ENCODE measurements at regions not wholly inside any gene's neighbourhood (a gene's known extent, or its start where the extent isn't known, plus 50 kb on each side); places are given as distances from the start of the nearest gene placed in this dataset.

DNA sequence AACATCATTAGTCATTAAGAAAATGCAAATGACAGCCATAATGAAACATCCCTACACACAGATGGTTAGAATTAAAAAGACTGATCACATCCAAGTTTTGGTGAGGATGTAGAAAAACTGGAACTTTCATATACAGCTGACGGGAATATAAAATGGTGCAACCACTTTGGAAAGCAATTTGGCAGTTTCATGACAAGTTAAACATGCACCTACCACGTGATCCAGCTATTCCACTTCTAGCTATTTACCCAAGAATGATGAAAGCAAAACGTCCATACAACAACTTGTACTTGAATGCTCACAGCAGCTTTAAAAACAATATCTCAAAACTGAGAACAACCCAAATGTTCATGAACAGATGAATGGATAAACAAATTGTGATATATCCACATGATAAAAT lies 77.9 kb upstream of the AVPR1A start:
- no peak for DNase-seq (ENCODE audit: low read depth)

DNA sequence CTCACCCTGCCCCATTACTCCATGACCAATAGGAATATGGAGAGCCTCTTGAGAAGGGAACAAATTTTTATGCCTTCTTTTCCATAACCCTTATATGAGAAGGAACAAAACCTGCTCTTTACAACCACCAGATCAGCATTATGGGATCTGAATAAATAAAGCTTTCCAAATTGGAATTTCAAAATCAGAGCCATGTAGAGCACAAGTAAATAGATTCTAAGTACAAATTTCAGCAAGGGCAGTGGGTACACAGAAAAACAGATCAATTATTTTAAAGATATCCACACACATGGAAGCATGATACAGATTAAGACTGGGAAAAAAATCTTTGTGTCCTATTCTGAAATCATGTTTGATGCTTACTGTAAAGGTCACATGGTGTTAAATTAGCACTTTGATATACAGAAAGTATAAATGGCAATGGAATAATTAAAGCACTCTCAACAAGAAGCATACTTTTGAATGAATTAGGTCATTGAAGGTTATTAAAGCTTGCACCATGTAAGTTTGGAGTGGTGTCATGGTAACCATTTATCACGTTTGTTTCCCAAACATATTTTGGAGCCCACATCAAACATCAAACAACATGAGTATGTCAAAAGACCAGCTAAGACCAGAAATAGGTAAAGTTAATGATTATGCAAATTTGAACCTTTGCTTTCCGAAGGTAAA lies 75.9 kb upstream of the AVPR1A start:
- DNase-seq (ENCODE audit: low read depth) = no peak

DNA sequence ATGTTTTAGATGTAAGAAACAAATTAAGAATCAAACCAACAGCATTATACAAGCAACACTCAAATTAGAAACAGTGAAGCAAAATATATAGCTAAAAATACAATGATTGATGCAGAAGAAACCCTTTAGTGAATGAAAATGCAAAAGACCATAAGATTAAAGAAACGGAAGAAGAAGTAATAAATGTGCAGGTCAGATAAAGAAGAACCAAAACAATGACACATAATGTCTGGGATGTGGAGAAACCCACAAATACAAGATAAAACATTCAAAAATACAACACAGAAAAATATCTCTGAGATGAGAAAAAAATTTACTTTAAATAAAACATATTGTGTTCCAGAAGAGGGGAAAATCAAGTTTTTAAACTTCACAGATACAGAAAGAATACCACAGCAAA lies 73.4 kb upstream of the AVPR1A start:
- DNase-seq (ENCODE audit: low read depth) = no peak

DNA sequence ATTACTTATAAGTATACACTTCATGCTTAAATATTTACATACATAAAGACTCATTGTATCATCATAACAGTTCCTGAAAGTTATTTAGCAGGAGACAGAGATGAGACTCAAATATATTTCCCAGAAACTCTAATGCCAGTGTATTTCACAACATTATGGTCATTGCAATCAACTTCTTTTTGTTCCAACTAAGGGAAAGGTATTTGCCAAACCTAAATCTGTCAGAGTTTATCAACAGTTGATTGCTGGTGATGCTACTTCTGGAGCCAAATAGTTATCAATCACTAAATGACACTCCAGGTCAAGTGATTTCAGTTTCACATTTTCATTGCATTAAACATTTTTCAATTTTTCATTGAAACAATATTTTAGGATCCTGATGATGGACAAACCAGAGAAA lies 72.1 kb upstream of the AVPR1A start:
- DNase-seq (ENCODE audit: low read depth) = no peak

DNA sequence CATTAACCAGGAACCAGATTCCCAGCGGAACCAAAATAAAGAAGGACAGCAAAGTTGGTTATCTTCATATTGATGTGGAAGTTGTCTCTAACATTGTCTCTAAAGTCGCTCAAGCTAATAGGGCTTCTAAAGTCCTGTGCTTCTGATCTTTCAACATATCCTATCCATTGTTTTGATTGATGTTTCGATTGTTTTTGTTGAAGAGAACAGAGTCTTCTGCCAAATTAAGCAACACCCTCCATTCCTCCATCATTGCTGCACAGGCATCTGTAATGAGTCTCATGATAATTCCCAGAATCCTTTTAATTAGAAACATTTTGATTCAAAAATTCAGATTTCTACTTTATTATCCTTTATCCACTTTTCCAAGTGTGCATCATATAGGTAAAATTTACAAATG lies 71.6 kb upstream of the AVPR1A start:
- DNase-seq (ENCODE audit: low read depth) = no peak

DNA sequence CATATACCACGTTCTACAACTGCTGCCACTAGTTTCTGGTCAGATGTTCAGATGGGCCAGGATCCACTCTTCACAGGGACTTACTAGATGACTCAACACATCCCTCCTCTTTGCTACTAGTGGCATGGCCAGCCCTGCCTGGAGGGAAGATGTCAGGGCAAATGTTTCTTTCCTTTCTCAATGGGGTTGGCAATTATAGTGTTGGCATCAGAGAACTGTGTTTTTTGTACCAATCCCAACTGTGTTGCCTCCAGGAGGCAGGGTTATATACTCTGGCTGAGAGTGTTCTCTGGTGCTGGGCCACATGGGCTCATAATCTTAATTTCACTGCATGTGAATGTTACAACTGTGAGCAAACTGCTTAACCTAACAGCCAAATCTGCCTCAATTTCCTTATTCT lies 69.9 kb upstream of the AVPR1A start:
- no peak for DNase-seq (ENCODE audit: low read depth)

DNA sequence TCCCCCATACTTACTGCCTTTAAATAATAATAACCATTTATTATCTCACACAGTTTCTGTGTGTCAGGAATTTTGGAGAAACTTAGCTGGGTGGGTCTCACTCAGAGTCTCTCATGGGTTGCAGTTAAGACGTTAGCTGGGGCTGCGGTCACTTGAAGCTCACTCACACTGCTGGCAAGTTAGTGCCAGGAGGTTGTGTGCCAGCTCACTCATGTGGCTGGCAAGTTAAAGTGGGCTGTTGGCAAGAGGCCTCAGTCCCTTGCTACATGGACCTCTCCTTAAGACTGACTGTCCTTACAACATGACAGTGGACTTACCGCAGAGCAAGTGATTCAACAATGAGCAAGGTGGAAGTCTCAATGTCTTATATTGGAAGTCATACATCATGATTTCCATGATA lies 61.3 kb upstream of the AVPR1A start:
- DNase-seq (ENCODE audit: low read depth) = no peak

DNA sequence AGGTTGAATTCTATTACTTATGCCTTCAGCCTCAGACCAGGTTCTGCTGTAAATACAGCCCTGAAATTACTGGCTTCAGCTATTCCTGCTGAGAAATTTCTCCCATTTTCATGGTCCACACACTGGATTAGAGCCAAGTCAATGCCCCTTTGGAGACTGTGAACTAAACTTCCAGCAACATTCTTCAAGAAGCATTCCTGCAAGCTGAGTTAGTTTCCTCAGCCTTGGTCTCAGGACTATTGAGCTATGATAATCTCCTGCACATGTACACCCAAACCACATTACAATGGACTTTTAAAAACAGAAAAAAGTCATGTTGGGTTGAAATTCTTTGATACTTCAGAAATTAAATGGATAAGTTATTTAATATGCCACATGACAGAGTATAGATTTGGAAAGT lies 58.0 kb upstream of the AVPR1A start:
- no peak for DNase-seq (ENCODE audit: low read depth)

DNA sequence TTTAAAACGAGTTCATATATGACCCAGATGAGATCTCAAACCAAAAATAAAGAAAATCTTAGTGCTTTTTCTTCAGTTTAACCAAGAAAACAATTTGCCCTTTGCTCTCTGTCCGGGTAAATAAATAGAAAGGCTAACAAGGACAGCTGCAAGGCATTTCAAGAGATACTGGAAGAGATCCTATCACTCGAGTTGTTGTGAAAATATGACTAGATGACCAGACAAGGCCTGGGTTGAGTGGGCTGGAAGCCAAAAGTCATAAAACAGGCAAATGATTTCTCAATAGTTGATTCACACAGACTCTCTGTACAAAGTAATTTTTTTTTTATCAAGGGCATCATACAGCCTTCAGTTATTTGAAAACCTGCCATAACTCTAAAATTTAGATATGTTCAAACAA lies 55.9 kb upstream of the AVPR1A start:
- DNase-seq (ENCODE audit: low read depth) = peak; percentile 4

DNA sequence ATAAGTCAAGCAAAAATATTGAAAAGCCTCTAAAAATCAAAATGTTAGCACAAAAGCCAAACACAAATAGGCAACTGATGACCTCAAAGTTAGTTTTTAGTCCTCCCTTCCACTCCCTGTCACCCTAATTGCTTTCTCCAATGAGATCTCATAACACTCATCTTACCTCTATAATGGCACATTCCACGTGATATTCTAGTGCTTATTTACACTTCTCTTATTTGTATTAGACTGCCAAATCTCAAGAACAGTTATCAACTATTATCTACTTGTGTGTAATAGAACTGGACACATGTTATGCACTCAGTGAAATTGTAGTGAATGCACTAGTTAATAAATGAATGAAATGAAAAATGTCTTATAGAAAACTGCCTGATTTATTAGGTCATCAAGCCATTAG lies 55.5 kb upstream of the AVPR1A start:
- no peak for DNase-seq (ENCODE audit: low read depth)
